ENCODE measurements at regions not wholly inside any gene's neighbourhood (a gene's known extent, or its start where the extent isn't known, plus 50 kb on each side); places are given as distances from the start of the nearest gene placed in this dataset.

DNA sequence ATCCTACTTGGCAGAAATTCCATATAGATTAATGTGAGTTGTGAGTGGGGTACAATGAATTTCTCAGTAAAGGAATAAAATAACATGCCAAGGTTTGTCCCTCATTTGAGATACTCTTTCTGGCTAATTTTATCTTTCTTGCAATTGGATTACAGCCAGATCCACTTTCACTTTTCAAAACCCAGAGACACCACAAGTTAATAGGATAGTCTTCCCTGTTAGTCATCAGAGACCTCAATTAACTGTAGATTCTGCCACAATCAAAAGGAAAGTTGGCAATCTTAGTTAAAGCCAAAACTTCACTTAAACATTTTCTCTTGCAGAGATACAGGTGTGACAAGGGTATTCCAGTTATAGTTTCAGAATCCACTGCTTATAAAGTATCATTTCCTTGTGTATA is 91.4 kb upstream of the PHYHIPL start:
- intact Hi-C loops (cut with DNase I; ENCODE audit: low total_unique reads): no loop called here
- H3K4me3 ChIP-seq (ENCODE audit: low read depth, poor library complexity, severe bottlenecking): no peak overlapping the region
- TF ChIP-seq POLR2A (IDR thresholded peaks at IDR 0.05): no peak
- TF ChIP-seq, protein P1, sequence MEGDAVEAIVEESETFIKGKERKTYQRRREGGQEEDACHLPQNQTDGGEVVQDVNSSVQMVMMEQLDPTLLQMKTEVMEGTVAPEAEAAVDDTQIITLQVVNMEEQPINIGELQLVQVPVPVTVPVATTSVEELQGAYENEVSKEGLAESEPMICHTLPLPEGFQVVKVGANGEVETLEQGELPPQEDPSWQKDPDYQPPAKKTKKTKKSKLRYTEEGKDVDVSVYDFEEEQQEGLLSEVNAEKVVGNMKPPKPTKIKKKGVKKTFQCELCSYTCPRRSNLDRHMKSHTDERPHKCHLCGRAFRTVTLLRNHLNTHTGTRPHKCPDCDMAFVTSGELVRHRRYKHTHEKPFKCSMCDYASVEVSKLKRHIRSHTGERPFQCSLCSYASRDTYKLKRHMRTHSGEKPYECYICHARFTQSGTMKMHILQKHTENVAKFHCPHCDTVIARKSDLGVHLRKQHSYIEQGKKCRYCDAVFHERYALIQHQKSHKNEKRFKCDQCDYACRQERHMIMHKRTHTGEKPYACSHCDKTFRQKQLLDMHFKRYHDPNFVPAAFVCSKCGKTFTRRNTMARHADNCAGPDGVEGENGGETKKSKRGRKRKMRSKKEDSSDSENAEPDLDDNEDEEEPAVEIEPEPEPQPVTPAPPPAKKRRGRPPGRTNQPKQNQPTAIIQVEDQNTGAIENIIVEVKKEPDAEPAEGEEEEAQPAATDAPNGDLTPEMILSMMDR (IDR thresholded peaks at IDR 0.05): no peak
- DNase-seq (ENCODE audit: low spot score in 2 of 2): no peak

DNA sequence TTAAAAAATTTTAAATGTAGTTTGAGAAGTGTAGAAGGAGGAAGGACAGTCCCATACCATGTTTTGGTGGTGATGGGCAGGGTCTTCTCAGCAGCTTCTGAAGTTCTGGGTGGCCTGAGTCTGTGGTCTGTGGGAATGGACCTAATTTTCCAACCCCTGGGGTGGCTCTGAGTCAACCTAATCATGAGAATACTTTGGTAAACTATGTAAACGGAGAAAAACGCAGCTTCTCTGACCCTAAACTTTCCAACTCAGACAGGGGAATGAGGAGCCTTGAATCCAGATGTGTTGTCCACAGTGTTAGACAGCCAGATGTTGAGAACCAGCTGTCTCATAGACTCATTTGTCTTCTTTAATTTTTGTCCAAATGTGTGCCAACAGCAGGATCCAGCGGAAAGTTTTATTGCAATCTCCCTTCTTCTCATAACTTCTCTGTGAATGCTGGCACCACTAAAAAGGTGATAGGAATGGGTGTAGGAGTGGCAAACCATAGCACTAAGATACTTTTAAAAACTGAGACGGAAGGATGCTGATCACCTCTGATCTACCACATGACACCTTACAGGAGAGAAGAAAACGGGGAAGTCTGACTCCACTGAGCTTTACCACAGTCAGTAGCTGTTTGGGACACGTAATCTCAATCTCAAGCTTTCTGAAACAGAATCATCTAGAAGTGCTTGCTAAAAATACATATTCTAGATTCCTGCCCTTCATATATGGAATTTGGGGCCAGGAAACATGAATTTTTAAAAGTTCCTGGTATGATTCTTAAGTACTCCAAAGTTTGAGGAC is 90.5 kb upstream of the PHYHIPL start:
- intact Hi-C loops (cut with DNase I; ENCODE audit: low total_unique reads): no loop called here
- DNase-seq (ENCODE audit: low spot score in 2 of 2): no peak
- no peak for TF ChIP-seq POLR2A (IDR thresholded peaks at IDR 0.05)
- TF ChIP-seq, protein P1 (IDR thresholded peaks at IDR 0.05): no peak
- 61 to 68% methylated on average over 6 of the region's 6 CpGs for WGBS, 2 donors
- H3K4me3 ChIP-seq (ENCODE audit: low read depth, poor library complexity, severe bottlenecking): no peak overlapping the region

DNA sequence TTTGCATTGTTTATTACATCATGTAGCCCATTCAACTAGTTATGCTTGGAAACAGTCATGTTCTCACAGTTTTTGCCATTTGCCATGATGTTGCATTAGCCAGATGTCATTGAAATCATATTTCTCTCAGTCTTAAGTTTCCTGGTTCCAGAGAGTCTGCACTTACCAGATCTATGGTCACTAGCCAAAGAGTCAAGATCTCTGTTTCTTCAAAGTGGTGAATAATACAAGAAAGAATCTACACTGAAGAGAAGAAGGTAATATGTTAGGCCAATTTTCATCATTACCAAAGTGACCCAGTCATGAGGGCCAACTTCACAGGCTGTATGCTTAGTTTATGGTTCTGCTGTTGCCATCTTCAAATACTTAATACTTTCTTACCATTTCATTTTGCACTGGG is 89.0 kb upstream of the PHYHIPL start:
- no peak for DNase-seq (ENCODE audit: low spot score in 2 of 2)
- TF ChIP-seq, protein P1 (IDR thresholded peaks at IDR 0.05): no peak
- no peak for TF ChIP-seq POLR2A (IDR thresholded peaks at IDR 0.05)
- no peak overlapping the region for H3K4me3 ChIP-seq (ENCODE audit: low read depth, poor library complexity, severe bottlenecking)
- intact Hi-C loops (cut with DNase I; ENCODE audit: low total_unique reads): no loop called here

DNA sequence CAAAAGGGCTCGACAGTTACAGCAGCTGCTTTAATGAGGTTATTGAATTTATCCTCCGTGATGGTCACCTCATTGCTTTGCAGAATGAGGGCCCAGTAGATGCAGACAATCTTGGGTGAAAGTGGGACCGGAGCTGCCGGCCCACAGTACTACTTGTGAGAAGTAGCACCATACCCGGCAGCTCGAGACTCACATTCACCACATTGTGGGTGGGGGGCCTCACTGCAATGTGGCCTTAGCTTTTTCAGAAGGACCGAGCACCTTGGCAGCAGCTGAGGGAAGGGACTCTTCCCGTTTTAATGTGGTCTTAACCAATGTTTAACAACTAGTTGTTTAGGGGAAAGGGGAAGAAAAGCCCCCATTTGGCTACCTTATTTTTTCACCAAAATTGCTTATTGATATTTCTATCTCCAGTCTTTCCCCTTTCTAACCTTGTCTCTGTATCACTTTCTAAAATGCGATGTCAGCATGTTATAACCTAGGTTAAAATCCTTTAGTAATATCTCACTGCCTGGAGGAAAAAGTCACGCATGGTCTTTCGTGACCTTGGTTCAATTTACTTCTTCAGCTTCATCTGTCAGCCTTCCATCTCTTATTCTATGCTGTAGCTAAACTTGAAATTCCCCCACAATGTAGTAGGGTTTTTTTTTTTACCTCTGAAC is 87.4 kb upstream of the PHYHIPL start:
- no peak for TF ChIP-seq POLR2A (IDR thresholded peaks at IDR 0.05)
- TF ChIP-seq, protein P1 (IDR thresholded peaks at IDR 0.05): no peak
- 93 to 96% methylated on average over 11 of the region's 11 CpGs for WGBS, 2 donors
- DNase-seq (ENCODE audit: low spot score in 2 of 2): no peak
- intact Hi-C loops (cut with DNase I; ENCODE audit: low total_unique reads): no loop called here
- no peak overlapping the region for H3K4me3 ChIP-seq (ENCODE audit: low read depth, poor library complexity, severe bottlenecking)

DNA sequence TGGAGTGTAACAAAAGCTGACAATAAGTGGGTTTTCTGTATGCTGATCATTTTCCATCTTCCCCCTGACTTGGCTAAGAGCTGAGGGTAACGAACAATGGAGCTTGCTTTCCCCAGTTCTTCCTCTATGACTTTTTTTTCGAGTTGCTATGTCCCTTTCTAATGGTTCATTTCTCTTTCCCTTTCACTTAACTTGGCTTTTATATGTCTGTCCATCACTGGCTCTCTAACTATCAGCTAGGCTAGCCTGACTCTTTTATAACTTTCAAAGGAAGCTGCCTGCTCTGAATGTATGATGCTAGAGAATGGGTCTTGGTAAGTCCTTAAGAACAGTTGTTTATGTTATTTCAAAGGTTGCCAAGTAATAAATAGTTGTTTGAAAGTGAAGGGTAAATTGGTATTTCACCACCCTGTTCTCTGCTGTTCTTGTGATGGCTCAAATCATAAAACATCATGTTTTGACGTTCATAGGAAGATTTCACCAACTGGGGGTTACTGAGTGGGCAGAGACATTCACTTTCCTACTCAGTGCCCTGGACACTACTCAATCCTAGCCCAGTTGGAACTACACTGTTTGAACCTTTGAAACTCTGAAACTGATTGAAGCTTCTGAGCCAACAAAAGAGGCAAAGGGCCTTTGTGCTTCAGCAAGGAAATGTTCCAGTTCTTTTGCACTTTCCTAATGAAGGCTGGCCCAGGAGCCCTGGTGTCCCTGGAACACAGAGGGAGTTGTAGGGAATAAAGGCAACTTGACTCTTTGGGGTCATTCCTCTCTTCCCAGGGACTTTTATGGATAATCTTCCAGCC is 85.4 kb upstream of the PHYHIPL start:
- no peak for DNase-seq (ENCODE audit: low spot score in 2 of 2)
- intact Hi-C loops (cut with DNase I; ENCODE audit: low total_unique reads): no loop called here
- no peak for TF ChIP-seq POLR2A (IDR thresholded peaks at IDR 0.05)
- TF ChIP-seq, protein P1 (IDR thresholded peaks at IDR 0.05): no peak
- 64 to 75% methylated on average over 3 of the region's 3 CpGs for WGBS, 2 donors
- no peak overlapping the region for H3K4me3 ChIP-seq (ENCODE audit: low read depth, poor library complexity, severe bottlenecking)
